ENCODE measurements at regions not wholly inside any gene's neighbourhood (a gene's known extent, or its start where the extent isn't known, plus 50 kb on each side); places are given as distances from the start of the nearest gene placed in this dataset.
A peak's percentile ranks its signal among the peaks of the same experiment; 100 is the strongest.

- TF ChIP-seq CTCF (IDR thresholded peaks at IDR 0.05; ENCODE audit: low read depth, low read length), result no peak
- DNase-seq (ENCODE audit: low read depth in 1 of 2, low spot score in 1 of 2), result no peak
- H3K4me1 ChIP-seq (ENCODE audit: low read depth), result no peaks in the 10 kb centered on the region
- H3K9me3 ChIP-seq (ENCODE audit: low read depth), result no peaks in the 10 kb centered on the region
- no peaks in the 10 kb centered on the region for H3K27me3 ChIP-seq
- H3K4me3 ChIP-seq, result no peak overlapping the region
- no peak overlapping the region for H3K27ac ChIP-seq
- H3K36me3 ChIP-seq, result no peaks in the 10 kb centered on the region
Measured at GRCh38 chr6:159499034-159499433, 194.0 kb downstream of the SOD2 start.

DNA sequence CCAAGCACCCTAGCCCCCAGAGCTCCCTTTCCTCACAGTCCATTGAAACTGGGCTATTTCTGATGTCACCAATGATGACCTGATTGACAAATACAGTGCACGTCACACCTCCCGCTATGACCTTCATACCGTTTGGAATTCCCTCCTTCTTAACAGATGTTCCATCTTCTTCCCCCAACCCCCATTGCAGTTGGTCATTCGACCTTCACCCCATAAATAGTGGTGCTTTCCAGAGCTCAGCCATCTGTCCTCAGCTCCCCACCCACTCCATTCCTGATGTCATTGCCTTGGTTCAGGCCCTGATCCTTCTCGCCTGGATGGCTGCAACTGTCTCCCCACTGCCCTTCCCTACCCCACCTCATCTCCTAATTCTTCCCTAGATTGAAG is 198.5 kb downstream of the SOD2 start:
- Histone ChIP-seq H3K36me3 (no peaks in the 10 kb centered on the region), H3K27me3 (no peaks in the 10 kb centered on the region), H3K4me1 (ENCODE audit: low read depth) (no peaks in the 10 kb centered on the region), H3K9me3 (ENCODE audit: low read depth) (no peaks in the 10 kb centered on the region), H3K27ac (no peak overlapping the region), H3K4me3 (no peak overlapping the region)
- no peak for DNase-seq (ENCODE audit: low read depth in 1 of 2, low spot score in 1 of 2)
- no peak for TF ChIP-seq CTCF (IDR thresholded peaks at IDR 0.05; ENCODE audit: low read depth, low read length)

GRCh38 chr6:159493898-159494585 is 199.0 kb downstream of the SOD2 start:
- no peak for TF ChIP-seq CTCF (IDR thresholded peaks at IDR 0.05; ENCODE audit: low read depth, low read length)
- Histone ChIP-seq H3K9me3 (ENCODE audit: low read depth) (no peaks in the 10 kb centered on the region), H3K4me3 (no peak overlapping the region), H3K36me3 (no peaks in the 10 kb centered on the region), H3K4me1 (ENCODE audit: low read depth) (no peaks in the 10 kb centered on the region), H3K27me3 (no peaks in the 10 kb centered on the region), H3K27ac (no peak overlapping the region)
- DNase-seq (ENCODE audit: low read depth in 1 of 2, low spot score in 1 of 2), result peak in 1 of 2 donors; percentile 4

DNA sequence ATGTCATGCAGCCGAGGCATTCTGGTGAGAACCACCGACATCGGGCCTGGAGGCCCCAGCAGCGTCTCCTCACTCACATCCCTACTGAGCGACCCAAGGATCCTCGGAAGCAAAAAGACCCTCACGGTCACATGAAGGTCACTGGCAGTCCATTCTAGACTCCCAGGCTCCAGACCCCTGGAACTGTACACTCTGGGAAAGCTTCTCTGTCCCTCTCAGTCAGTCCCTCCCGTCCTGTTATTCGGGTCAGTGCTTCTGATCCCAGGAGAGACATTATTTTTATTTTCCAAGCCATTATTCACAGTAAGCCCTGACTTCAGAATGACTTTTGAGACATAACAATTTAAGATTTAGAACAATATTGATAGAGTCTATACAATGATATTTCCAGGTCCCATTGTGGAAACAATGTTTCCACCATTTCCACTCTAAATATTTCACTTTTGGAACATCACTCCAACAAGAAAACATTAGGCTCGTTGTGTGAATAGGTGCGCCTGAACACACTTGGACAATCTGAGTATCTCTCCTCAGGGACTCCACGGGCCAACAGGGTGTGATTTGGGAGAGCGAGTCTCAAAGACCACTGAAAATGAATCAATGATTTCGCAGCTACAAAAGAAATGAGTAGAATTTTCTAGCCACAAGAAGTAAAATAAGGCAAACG is 199.7 kb downstream of the SOD2 start:
- Histone ChIP-seq H3K27ac (no peak overlapping the region), H3K36me3 (no peaks in the 10 kb centered on the region), H3K9me3 (ENCODE audit: low read depth) (no peaks in the 10 kb centered on the region)

DNA sequence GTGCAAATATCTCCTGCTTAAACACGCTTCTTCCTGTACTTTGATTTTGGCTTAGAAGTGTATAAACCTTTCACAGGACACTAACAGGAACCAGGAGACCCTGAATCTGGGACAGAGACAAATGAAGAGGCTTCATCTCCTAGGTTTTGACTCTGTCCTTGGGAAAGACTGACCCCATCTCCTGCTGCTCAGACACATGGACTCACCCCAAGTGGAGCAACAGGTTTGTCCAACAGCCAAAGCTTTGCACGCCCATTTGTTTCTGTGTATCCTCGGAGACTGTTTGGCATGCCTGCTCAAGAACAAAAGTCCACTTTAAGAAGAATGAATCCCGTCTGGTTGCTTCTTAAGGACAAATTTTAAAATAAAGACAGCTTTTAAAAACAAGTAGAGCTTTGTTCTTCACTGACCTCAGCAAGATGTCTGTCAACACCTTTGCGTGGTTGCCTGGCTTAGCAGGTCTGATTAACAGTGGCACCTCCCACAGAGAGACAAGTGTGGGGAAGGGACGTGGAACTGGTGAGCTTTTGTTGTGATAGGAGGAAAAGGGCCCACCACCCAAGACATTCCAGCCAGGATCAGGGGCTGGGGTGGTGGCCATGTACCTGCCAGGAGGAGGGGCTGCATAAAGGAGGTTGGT is 202.6 kb downstream of the SOD2 start:
- no peaks in the 10 kb centered on the region for H3K4me1 ChIP-seq (ENCODE audit: low read depth)
- no peak overlapping the region for H3K4me3 ChIP-seq
- DNase-seq (ENCODE audit: low read depth in 1 of 2, low spot score in 1 of 2), result peak in 1 of 2 donors; percentile 23
- no peaks in the 10 kb centered on the region for H3K36me3 ChIP-seq
- TF ChIP-seq CTCF (IDR thresholded peaks at IDR 0.05; ENCODE audit: low read depth, low read length), result no peak
- H3K27me3 ChIP-seq, result no peaks in the 10 kb centered on the region
- no peaks in the 10 kb centered on the region for H3K9me3 ChIP-seq (ENCODE audit: low read depth)
- no peak overlapping the region for H3K27ac ChIP-seq

More for the DNA sequence above, 199.7 kb downstream of the SOD2 start:
- H3K4me3 ChIP-seq, result no peak overlapping the region
- DNase-seq (ENCODE audit: low read depth in 1 of 2, low spot score in 1 of 2), result no peak
- H3K4me1 ChIP-seq (ENCODE audit: low read depth), result no peaks in the 10 kb centered on the region
- H3K27me3 ChIP-seq, result no peaks in the 10 kb centered on the region
- TF ChIP-seq CTCF (IDR thresholded peaks at IDR 0.05; ENCODE audit: low read depth, low read length), result no peak
